DND-41 (cell line): ENCODE measurements at regions not wholly inside any gene's neighbourhood (a gene's known extent, or its start where the extent isn't known, plus 50 kb on each side); places are given as distances from the start of the nearest gene placed in this dataset.

Source experiments
- EZH2 ChIP-seq: IDR thresholded peaks from 3 replicates; pipeline ENCODE4 v1.6.1; 2012; ENCODE audit warnings: borderline replicate concordance, low read depth, mild to moderate bottlenecking, moderate library complexity, low read length, inconsistent platforms; ENCODE audit not compliant: severe bottlenecking
- TF ChIP-seq, protein P1 (sequence below): IDR thresholded peaks from 2 replicates; pipeline ENCODE4 v1.5.1; 2012; ENCODE audit warnings: borderline replicate concordance, low read length, moderate library complexity, mild to moderate bottlenecking; ENCODE audit not compliant: poor library complexity, severe bottlenecking; ENCODE audit errors: extremely low read depth

DNA sequence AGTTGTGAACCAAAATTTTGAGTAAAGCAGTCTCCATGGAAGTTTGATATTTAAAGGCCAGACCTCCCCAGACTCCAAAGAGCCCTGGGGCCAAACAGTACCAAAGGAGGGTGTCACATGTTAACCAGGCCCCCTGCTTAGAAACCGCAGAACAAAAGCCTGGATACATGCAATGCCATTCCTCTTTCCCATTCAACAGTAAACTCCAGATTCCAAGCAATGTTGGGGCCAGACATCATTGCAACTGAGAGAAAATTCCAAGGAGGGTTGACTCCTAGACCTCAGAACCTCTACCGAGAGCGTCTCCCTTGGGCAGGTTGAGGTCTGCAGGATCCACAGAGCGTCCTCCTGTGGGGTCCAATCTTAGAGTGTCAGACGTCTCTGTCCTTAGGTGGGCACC lies 404.4 kb upstream of the SYT4 start:
- no peak for TF ChIP-seq EZH2
- TF ChIP-seq, protein P1, sequence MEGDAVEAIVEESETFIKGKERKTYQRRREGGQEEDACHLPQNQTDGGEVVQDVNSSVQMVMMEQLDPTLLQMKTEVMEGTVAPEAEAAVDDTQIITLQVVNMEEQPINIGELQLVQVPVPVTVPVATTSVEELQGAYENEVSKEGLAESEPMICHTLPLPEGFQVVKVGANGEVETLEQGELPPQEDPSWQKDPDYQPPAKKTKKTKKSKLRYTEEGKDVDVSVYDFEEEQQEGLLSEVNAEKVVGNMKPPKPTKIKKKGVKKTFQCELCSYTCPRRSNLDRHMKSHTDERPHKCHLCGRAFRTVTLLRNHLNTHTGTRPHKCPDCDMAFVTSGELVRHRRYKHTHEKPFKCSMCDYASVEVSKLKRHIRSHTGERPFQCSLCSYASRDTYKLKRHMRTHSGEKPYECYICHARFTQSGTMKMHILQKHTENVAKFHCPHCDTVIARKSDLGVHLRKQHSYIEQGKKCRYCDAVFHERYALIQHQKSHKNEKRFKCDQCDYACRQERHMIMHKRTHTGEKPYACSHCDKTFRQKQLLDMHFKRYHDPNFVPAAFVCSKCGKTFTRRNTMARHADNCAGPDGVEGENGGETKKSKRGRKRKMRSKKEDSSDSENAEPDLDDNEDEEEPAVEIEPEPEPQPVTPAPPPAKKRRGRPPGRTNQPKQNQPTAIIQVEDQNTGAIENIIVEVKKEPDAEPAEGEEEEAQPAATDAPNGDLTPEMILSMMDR = no peak
